ENCODE measurements at regions not wholly inside any gene's neighbourhood (a gene's known extent, or its start where the extent isn't known, plus 50 kb on each side); places are given as distances from the start of the nearest gene placed in this dataset.

GRCh38 chr6:163944897-163945296 lies 530.4 kb downstream of the QKI start:
- H3K4me3 ChIP-seq (ENCODE audit: low read depth, low read length) = no peak overlapping the region
- no peak for DNase-seq (ENCODE audit: low read depth)
- TF ChIP-seq, protein P1, sequence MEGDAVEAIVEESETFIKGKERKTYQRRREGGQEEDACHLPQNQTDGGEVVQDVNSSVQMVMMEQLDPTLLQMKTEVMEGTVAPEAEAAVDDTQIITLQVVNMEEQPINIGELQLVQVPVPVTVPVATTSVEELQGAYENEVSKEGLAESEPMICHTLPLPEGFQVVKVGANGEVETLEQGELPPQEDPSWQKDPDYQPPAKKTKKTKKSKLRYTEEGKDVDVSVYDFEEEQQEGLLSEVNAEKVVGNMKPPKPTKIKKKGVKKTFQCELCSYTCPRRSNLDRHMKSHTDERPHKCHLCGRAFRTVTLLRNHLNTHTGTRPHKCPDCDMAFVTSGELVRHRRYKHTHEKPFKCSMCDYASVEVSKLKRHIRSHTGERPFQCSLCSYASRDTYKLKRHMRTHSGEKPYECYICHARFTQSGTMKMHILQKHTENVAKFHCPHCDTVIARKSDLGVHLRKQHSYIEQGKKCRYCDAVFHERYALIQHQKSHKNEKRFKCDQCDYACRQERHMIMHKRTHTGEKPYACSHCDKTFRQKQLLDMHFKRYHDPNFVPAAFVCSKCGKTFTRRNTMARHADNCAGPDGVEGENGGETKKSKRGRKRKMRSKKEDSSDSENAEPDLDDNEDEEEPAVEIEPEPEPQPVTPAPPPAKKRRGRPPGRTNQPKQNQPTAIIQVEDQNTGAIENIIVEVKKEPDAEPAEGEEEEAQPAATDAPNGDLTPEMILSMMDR (IDR thresholded peaks at IDR 0.05; ENCODE audit: insufficient read depth, low read depth, low read length, missing control alignments) = no peak

- no peak overlapping the region for H3K4me3 ChIP-seq (ENCODE audit: low read depth, low read length)
- no peak for DNase-seq (ENCODE audit: low read depth)
- TF ChIP-seq, protein P1 (IDR thresholded peaks at IDR 0.05; ENCODE audit: insufficient read depth, low read depth, low read length, missing control alignments) = no peak
Measured at GRCh38 chr6:163943607-163944385, 529.3 kb downstream of the QKI start.

- TF ChIP-seq, protein P1 (IDR thresholded peaks at IDR 0.05; ENCODE audit: insufficient read depth, low read depth, low read length, missing control alignments) = no peak
- no peak for DNase-seq (ENCODE audit: low read depth)
- no peak overlapping the region for H3K4me3 ChIP-seq (ENCODE audit: low read depth, low read length)
Measured at GRCh38 chr6:163942790-163943189, 528.3 kb downstream of the QKI start.

DNA sequence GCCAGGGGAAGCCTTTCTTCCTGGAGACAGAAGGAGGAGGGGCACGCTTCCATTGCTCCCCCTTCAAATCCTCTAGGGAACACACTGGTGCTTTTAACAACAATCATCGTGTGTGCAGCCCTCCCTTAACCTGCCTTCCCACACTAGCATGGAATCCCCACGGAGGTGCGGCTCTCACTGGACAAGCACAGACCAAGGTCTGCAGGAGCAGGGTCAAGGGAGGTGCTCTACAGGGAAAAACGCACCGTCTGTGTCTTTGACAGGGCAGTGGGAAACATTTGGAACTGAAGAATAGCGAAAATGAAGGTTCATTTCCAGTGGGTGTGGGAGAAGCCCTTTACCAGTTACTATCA lies 527.1 kb downstream of the QKI start:
- H3K4me3 ChIP-seq (ENCODE audit: low read depth, low read length) = no peak overlapping the region
- TF ChIP-seq, protein P1 (IDR thresholded peaks at IDR 0.05; ENCODE audit: insufficient read depth, low read depth, low read length, missing control alignments) = no peak
- DNase-seq (ENCODE audit: low read depth) = no peak

DNA sequence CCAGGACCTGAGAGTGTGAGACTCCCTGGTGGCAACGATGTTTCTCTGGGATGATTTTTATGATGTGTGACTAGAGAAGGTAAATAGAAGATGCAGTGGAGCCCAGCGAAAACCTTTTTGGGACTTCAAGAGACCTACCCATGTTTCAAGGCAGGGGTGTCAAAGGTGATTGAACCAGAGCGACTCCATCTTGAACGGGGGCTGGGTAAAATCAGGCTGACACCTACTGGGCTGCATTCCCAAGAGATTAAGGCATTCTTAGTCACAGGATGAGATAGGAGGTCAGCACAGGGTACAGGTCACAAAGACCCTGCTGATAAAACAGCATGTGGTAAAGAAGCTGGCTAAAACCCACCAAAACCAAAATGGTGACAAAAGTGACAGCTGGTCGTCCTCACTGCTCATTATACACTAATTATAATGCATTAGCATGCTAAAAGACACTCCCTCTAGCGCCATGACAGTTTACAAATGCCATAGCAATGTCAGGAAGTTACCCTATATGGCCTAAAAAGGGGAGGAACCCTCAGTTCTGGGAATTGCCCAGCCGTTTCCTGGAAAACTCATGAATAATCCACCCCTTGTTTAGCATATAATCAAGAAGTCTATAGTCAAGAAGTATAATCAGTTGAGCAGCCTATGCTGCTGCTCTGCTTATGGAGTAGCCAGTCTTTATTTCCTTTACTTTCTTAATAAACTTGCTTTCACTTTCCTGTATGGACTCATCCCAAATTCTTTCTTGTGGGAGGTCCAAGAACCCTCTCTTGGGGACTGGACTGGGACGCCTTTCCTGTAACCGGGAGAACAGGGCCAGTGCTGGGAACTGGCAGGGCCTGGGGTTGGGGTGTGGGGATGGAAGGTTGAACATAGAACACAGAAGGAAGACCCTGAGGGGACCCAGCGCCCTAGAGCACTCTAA lies 526.4 kb downstream of the QKI start:
- no peak overlapping the region for H3K4me3 ChIP-seq (ENCODE audit: low read depth, low read length)
- TF ChIP-seq, protein P1 (IDR thresholded peaks at IDR 0.05; ENCODE audit: insufficient read depth, low read depth, low read length, missing control alignments) = no peak
- no peak for DNase-seq (ENCODE audit: low read depth)

- H3K4me3 ChIP-seq (ENCODE audit: low read depth, low read length) = no peak overlapping the region
- no peak for DNase-seq (ENCODE audit: low read depth)
- TF ChIP-seq, protein P1 (IDR thresholded peaks at IDR 0.05; ENCODE audit: insufficient read depth, low read depth, low read length, missing control alignments) = no peak
Measured at GRCh38 chr6:163937071-163937470, 522.6 kb downstream of the QKI start.
